K562 (cell line): ENCODE measurements at regions not wholly inside any gene's neighbourhood (a gene's known extent, or its start where the extent isn't known, plus 50 kb on each side); places are given as distances from the start of the nearest gene placed in this dataset.

Source experiments
- ATAC-seq: fragments of 200-7000 bp; cut with Tn5 transposase; 3 replicates; pipeline ENCODE4 v1.9.1; 2020; ENCODE audit warnings: moderate library complexity
- BruUV-seq: library from RNA; stranded (reverse); fragments of 400-500 nt; replicated peaks from 2 replicates; lab custom pipeline; 2021; lab: Mats Ljungman, UMichigan
- CTCF ChIA-PET: fragments of 300-600 bp; formaldehyde crosslinking; extraction: SDS; loops from one replicate; lab custom pipeline; 2021; ENCODE audit warnings: low intra/inter-chr PET ratio; lab: Yijun Ruan, JAX
- POLR2A ChIA-PET: fragments of 300-600, 350-650 bp; sonication (Branson Sonifier 250); formaldehyde crosslinking; extraction: SDS; loops from one replicate; lab custom pipeline; 2021; ENCODE audit warnings: antibody characterized with exemption, inconsistent platforms; lab: Yijun Ruan, JAX
- DNase-seq, 4 experiments: peaks; one replicate each; pipeline versions ENCODE4 v3.0.0 to v3.0.0-alpha.2; 2011 to 2018; ENCODE audit warnings: low spot score in 3 of 4, mixed read lengths in 3 of 4; ENCODE audit errors: extremely low read depth in 1 of 4
- FAIRE-seq: peaks from 2 replicates; lab custom pipeline; 2011; peaks lifted over from hg19 to GRCh38; lab: Jason Lieb, UNC
- H2AFZ ChIP-seq: 2 replicates; pipeline ENCODE4 v1.6.0; 2011; ENCODE audit warnings: low read depth, low read length, control low read depth, inconsistent platforms
- H3K27ac ChIP-seq: fragments of 200-600 bp; 3 replicates; pipeline ENCODE4 v1.8.0; 2011; ENCODE audit warnings: low read depth, mild to moderate bottlenecking, control low read depth, inconsistent platforms, low read length, moderate library complexity, mixed read lengths; ENCODE audit errors: extremely low read depth
- H3K27me3 ChIP-seq, 2 experiments: fragments of 300-600 bp in 1 of 2; 2 replicates in 1 of 2; 3 replicates in 1 of 2; pipeline versions ENCODE4 v1.6.0 to v1.8.0; 2011; ENCODE audit warnings: inconsistent platforms in 2 of 2, low read length in 2 of 2, mild to moderate bottlenecking in 1 of 2, mixed read lengths in 1 of 2, moderate library complexity in 1 of 2; ENCODE audit not compliant: control insufficient read depth in 2 of 2, insufficient read depth in 2 of 2
- H3K36me3 ChIP-seq: fragments of 300-600 bp; 3 replicates; pipeline ENCODE4 v1.8.0; 2011; ENCODE audit warnings: mild to moderate bottlenecking, low read length, inconsistent platforms; ENCODE audit not compliant: control insufficient read depth, insufficient read depth
- H3K4me1 ChIP-seq, 2 experiments: fragments of 200-600 bp in 1 of 2; replicated peaks in 1 of 2; 2 replicates in 1 of 2; 3 replicates in 1 of 2; pipeline versions ENCODE4 v1.5.1 to v1.8.0; 2011; ENCODE audit warnings: inconsistent platforms in 2 of 2, low read length in 2 of 2, mild to moderate bottlenecking in 1 of 2, mixed read lengths in 1 of 2, moderate library complexity in 1 of 2; ENCODE audit not compliant: control insufficient read depth in 2 of 2, insufficient read depth in 2 of 2
- H3K4me2 ChIP-seq: 2 replicates; pipeline ENCODE4 v1.6.1; 2011; ENCODE audit warnings: low read length, control low read depth, inconsistent platforms, mixed read lengths; ENCODE audit not compliant: insufficient read depth
- H3K4me3 ChIP-seq: fragments of 200-600 bp; sonication (generic), shearing (Covaris generic); 2 replicates; pipeline ENCODE4 v1.5.1; 2016; ENCODE audit warnings: control low read depth, inconsistent platforms
- H3K79me2 ChIP-seq: fragments of 200-600 bp; 3 replicates; pipeline ENCODE4 v1.8.0; 2011; ENCODE audit warnings: low read length, inconsistent platforms; ENCODE audit not compliant: control insufficient read depth, insufficient read depth
- H3K9ac ChIP-seq, 2 experiments: 2 replicates each; pipeline versions ENCODE4 v1.6.0 to v1.6.1; 2011; ENCODE audit warnings: low read depth in 2 of 2, low read length in 2 of 2, control low read depth in 1 of 2, inconsistent platforms in 1 of 2, mild to moderate bottlenecking in 1 of 2, mixed read lengths in 1 of 2; ENCODE audit not compliant: insufficient read depth in 1 of 2
- H3K9me1 ChIP-seq: one replicate; pipeline ENCODE4 v1.6.0; 2011; ENCODE audit warnings: inconsistent platforms, mild to moderate bottlenecking, low read length, moderate library complexity; ENCODE audit not compliant: control insufficient read depth, insufficient read depth
- H3K9me3 ChIP-seq: replicated peaks from 2 replicates; pipeline ENCODE4 v1.5.1; 2011; ENCODE audit warnings: low read depth, low read length, inconsistent platforms; ENCODE audit not compliant: control insufficient read depth, insufficient read depth
- H4K20me1 ChIP-seq: replicated peaks from 2 replicates; pipeline ENCODE4 v1.6.1; 2011; ENCODE audit warnings: low read length, inconsistent platforms, mixed read lengths; ENCODE audit not compliant: control insufficient read depth, insufficient read depth
- CBFB ChIP-seq: sonication (generic); formaldehyde crosslinking; IDR thresholded peaks from 2 replicates; pipeline ENCODE4 v1.4.0; 2020; ENCODE audit warnings: mild to moderate bottlenecking, missing genetic modification reagents
- KLF16 ChIP-seq: IDR thresholded peaks from 2 replicates; pipeline ENCODE4 v1.6.1; 2016; ENCODE audit warnings: antibody characterized with exemption
- MAFG ChIP-seq: fragments of 450-650 bp; conservative IDR thresholded peaks from 2 replicates; pipeline ENCODE4 v1.6.1; 2016; ENCODE audit warnings: missing genetic modification characterization, missing compliant biosample characterization
- MYC ChIP-seq, 2 experiments: fragments of 250-450 bp in 1 of 2; sonication (Bioruptor Pico) in 1 of 2; IDR thresholded peaks; 2 replicates each; pipeline versions ENCODE4 v1.5.1 to v1.6.1; 2012 to 2021; ENCODE audit warnings: low read depth in 2 of 2, borderline replicate concordance in 1 of 2, improper control_type of control experiment in 1 of 2, low read length in 1 of 2, mild to moderate bottlenecking in 1 of 2, moderate library complexity in 1 of 2
- NCOA1 ChIP-seq: fragments of 450-650 bp; IDR thresholded peaks from 2 replicates; pipeline ENCODE4 v1.6.1; 2016; ENCODE audit warnings: low read depth
- NR2C1 ChIP-seq, 2 experiments: fragments of 450-650 bp; IDR thresholded peaks; 2 replicates each; pipeline ENCODE4 v1.6.1; 2017; ENCODE audit warnings: mild to moderate bottlenecking in 2 of 2, antibody characterized with exemption in 1 of 2, inconsistent platforms in 1 of 2, missing compliant biosample characterization in 1 of 2, missing genetic modification characterization in 1 of 2
- NR2F6 ChIP-seq: fragments of 450-650 bp; formaldehyde crosslinking; IDR thresholded peaks from 2 replicates; pipeline ENCODE4 v1.4.0; 2020; ENCODE audit warnings: mild to moderate bottlenecking
- NUFIP1 ChIP-seq: fragments of 450-650 bp; IDR thresholded peaks from 2 replicates; pipeline ENCODE4 v1.6.1; 2018; ENCODE audit not compliant: partially characterized antibody
- SRSF9 ChIP-seq: fragments of 200-400 bp; formaldehyde crosslinking; IDR thresholded peaks from 2 replicates; pipeline ENCODE4 v1.6.1; 2017; ENCODE audit warnings: low read depth, low read length, borderline replicate concordance
- STAT5A ChIP-seq: IDR thresholded peaks from 2 replicates; pipeline ENCODE4 v1.6.1; 2012; ENCODE audit warnings: low read length, inconsistent platforms, borderline replicate concordance
- ZC3H11A ChIP-seq: IDR thresholded peaks from 2 replicates; pipeline ENCODE4 v1.6.1; 2012; ENCODE audit warnings: low read depth, low read length, improper control_type of control experiment
- ZEB2 ChIP-seq: fragments of 450-650 bp; IDR thresholded peaks from 2 replicates; pipeline ENCODE4 v1.6.1; 2016
- ZNF436 ChIP-seq: fragments of 250-450, 450-650 bp; sonication (Bioruptor Pico); formaldehyde crosslinking; IDR thresholded peaks from 2 replicates; pipeline ENCODE4 v1.7.0; 2020; ENCODE audit warnings: mild to moderate bottlenecking
- ZNF699 ChIP-seq: fragments of 250-450 bp; sonication (Bioruptor Pico); IDR thresholded peaks from 2 replicates; pipeline ENCODE4 v1.8.0; 2021; ENCODE audit warnings: mild to moderate bottlenecking, moderate library complexity; ENCODE audit not compliant: insufficient replicate concordance
- ZNF764 ChIP-seq: fragments of 250-450 bp; sonication (Bioruptor Pico); IDR thresholded peaks from 2 replicates; pipeline ENCODE4 v1.4.0; 2020; ENCODE audit warnings: low read depth, mild to moderate bottlenecking, moderate library complexity
- WGBS: fragments of 100-300 bp; shearing (Covaris generic); methylation state at CpG from one replicate; pipeline ENCODE4 v1.1.6; 2016; ENCODE audit warnings: low coverage, mixed read lengths; ENCODE audit not compliant: insufficient coverage; ENCODE audit errors: missing lambda C conversion rate; 5-methylcytosine and 5-hydroxymethylcytosine counted together
- in situ Hi-C: fragments of 300-500 bp; cut with MboI; formaldehyde crosslinking; loops from 4 replicates; pipeline ENCODE4 v1.15.0; 2018; ENCODE audit warnings: inconsistent platforms, mixed read lengths
- intact Hi-C: fragments of 100-400 bp; cut with micrococcal nuclease; formaldehyde crosslinking; loops from 2 replicates; pipeline ENCODE4 v1.14.2; 2022
- TF ChIP-seq, protein P1 (sequence below): IDR thresholded peaks from 3 replicates; pipeline ENCODE4 v1.6.1; 2011; ENCODE audit warnings: borderline replicate concordance, mild to moderate bottlenecking, moderate library complexity; ENCODE audit not compliant: insufficient read length; ENCODE audit errors: extremely low read depth
- TF ChIP-seq, protein P2 (sequence below): fragments of 250-450 bp; sonication (Bioruptor Pico); IDR thresholded peaks from 2 replicates; pipeline ENCODE4 v1.5.0; 2022; ENCODE audit warnings: mild to moderate bottlenecking
- TF ChIP-seq, protein P3 (sequence below), 2 experiments: IDR thresholded peaks; 2 replicates each; pipeline ENCODE4 v1.6.1; 2011; ENCODE audit warnings: borderline replicate concordance in 1 of 2, control low read depth in 1 of 2, low read depth in 1 of 2, low read length in 1 of 2, mild to moderate bottlenecking in 1 of 2, mixed read lengths in 1 of 2, moderate library complexity in 1 of 2; ENCODE audit not compliant: insufficient read depth in 1 of 2, insufficient read length in 1 of 2, poor library complexity in 1 of 2, severe bottlenecking in 1 of 2; ENCODE audit errors: extremely low read depth in 1 of 2

DNA sequence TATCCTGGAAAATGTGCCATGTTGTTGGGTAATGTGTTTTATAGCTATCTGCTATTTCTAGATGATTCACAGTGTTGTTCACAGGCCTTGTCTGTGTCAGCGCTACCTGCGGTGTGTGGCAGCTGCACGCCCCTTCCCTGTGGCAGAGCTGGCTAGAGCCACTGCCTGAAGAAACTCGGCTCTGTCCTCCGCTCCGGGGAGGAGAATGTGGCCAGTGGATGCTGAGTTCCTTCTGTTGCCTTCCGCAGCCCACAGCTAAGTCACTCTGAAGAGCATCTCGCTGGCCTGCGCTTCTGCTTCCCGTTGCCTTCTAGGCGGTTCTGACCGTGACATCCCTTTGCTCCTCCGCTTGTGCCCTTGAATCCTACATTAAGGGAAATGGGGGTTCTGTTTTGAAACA lies 135.1 kb downstream of the PLG start:
- Histone ChIP-seq H3K36me3 (no peaks in the 10 kb centered on the region), H2AFZ (peak overlapping the region; percentile 74), H3K4me1 (0 out of 5 replicates have a peak, but pooled peaks cover 0 to 5% of the 10 kb centered on the region in 2 experiments), H3K9me1 (no peaks in the 10 kb centered on the region), H3K4me3 (no peak overlapping the region), H3K27ac (no peak overlapping the region), H3K9ac (0 out of 4 replicates have a peak overlapping the region, but pooled peaks of 1 of the 2 experiments have one; percentile 54), H3K79me2 (no peaks in the 10 kb centered on the region), H3K9me3 (no peaks in the 10 kb centered on the region; the same call in 1 of the 2 replicates), H4K20me1 (no peaks in the 10 kb centered on the region), H3K4me2 (no peak overlapping the region), H3K27me3 (no peaks in the 10 kb centered on the region)
- FAIRE-seq: no peak
- DNase-seq: no peak
- intact Hi-C loops (no loop called here), in situ Hi-C loops (no loop called here)
- ATAC-seq: peak; percentile 75
- BruUV-seq: no TSS peak
- 52% methylated on average over 13 of the region's 13 CpGs for WGBS
- ChIA-PET CTCF (no interaction called here), POLR2A (no interaction called here)
- TF ChIP-seq KLF16 (no peak), NCOA1 (no peak), ZC3H11A (no peak), NR2F6 (CRISPR knock-in tag) (no peak), ZNF764 (CRISPR knock-in tag) (no peak), NUFIP1 (no peak), SRSF9 (no peak), ZNF699 (CRISPR knock-in tag) (no peak), STAT5A (no peak), MAFG (tag) (no peak), NR2C1 (IDR thresholded peaks at IDR 0.05) (no peak), NR2C1 (tag; IDR thresholded peaks at IDR 0.05) (no peak), ZNF436 (no peak), CBFB (CRISPR knock-in tag) (no peak), ZEB2 (no peak), MYC (IDR thresholded peaks at IDR 0.05; ENCODE audit: low read depth, low read length) (no peak), MYC (CRISPR knock-in tag; IDR thresholded peaks at IDR 0.05; ENCODE audit: borderline replicate concordance, low read depth) (no peak)
- TF ChIP-seq, protein P1, sequence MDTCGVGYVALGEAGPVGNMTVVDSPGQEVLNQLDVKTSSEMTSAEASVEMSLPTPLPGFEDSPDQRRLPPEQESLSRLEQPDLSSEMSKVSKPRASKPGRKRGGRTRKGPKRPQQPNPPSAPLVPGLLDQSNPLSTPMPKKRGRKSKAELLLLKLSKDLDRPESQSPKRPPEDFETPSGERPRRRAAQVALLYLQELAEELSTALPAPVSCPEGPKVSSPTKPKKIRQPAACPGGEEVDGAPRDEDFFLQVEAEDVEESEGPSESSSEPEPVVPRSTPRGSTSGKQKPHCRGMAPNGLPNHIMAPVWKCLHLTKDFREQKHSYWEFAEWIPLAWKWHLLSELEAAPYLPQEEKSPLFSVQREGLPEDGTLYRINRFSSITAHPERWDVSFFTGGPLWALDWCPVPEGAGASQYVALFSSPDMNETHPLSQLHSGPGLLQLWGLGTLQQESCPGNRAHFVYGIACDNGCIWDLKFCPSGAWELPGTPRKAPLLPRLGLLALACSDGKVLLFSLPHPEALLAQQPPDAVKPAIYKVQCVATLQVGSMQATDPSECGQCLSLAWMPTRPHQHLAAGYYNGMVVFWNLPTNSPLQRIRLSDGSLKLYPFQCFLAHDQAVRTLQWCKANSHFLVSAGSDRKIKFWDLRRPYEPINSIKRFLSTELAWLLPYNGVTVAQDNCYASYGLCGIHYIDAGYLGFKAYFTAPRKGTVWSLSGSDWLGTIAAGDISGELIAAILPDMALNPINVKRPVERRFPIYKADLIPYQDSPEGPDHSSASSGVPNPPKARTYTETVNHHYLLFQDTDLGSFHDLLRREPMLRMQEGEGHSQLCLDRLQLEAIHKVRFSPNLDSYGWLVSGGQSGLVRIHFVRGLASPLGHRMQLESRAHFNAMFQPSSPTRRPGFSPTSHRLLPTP: no peak
- TF ChIP-seq, protein P2, sequence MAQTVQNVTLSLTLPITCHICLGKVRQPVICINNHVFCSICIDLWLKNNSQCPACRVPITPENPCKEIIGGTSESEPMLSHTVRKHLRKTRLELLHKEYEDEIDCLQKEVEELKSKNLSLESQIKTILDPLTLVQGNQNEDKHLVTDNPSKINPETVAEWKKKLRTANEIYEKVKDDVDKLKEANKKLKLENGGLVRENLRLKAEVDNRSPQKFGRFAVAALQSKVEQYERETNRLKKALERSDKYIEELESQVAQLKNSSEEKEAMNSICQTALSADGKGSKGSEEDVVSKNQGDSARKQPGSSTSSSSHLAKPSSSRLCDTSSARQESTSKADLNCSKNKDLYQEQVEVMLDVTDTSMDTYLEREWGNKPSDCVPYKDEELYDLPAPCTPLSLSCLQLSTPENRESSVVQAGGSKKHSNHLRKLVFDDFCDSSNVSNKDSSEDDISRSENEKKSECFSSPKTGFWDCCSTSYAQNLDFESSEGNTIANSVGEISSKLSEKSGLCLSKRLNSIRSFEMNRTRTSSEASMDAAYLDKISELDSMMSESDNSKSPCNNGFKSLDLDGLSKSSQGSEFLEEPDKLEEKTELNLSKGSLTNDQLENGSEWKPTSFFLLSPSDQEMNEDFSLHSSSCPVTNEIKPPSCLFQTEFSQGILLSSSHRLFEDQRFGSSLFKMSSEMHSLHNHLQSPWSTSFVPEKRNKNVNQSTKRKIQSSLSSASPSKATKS (CRISPR knock-in tag): no peak
- TF ChIP-seq, protein P3, sequence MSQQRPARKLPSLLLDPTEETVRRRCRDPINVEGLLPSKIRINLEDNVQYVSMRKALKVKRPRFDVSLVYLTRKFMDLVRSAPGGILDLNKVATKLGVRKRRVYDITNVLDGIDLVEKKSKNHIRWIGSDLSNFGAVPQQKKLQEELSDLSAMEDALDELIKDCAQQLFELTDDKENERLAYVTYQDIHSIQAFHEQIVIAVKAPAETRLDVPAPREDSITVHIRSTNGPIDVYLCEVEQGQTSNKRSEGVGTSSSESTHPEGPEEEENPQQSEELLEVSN (IDR thresholded peaks at IDR 0.05; ENCODE audit: borderline replicate concordance in 1 of 2, extremely low read depth in 1 of 2, insufficient read depth in 1 of 2, insufficient read length in 1 of 2, low read depth in 1 of 2, low read length in 1 of 2, poor library complexity in 1 of 2, severe bottlenecking in 1 of 2): no peak
